ENCODE measurements at regions not wholly inside any gene's neighbourhood (a gene's known extent, or its start where the extent isn't known, plus 50 kb on each side); places are given as distances from the start of the nearest gene placed in this dataset.

DNA sequence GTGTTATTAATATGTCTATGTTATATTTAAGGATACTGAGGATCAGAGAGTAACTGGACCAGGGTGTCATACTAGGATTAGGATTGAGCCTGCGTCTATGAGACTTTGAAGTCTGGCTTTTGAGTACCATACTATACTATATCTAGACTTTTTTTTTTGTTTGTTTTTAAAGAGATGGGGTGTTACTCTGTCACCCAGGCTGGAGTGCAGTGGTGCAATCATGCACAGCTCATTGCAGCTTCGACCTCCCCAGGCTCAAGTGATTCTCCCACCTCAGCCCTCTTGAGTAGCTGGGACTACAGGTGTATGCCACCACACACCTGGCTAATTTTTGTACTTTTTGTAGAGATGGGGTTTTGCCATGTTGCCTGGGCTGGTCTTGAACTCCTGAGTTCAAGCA is 66.2 kb upstream of the MAP4K3 start:
- TF ChIP-seq, protein P1, sequence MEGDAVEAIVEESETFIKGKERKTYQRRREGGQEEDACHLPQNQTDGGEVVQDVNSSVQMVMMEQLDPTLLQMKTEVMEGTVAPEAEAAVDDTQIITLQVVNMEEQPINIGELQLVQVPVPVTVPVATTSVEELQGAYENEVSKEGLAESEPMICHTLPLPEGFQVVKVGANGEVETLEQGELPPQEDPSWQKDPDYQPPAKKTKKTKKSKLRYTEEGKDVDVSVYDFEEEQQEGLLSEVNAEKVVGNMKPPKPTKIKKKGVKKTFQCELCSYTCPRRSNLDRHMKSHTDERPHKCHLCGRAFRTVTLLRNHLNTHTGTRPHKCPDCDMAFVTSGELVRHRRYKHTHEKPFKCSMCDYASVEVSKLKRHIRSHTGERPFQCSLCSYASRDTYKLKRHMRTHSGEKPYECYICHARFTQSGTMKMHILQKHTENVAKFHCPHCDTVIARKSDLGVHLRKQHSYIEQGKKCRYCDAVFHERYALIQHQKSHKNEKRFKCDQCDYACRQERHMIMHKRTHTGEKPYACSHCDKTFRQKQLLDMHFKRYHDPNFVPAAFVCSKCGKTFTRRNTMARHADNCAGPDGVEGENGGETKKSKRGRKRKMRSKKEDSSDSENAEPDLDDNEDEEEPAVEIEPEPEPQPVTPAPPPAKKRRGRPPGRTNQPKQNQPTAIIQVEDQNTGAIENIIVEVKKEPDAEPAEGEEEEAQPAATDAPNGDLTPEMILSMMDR (IDR thresholded peaks at IDR 0.05): no peak
- H3K4me3 Mint-ChIP-seq: no peak overlapping the region
- H3K4me1 Mint-ChIP-seq: no peaks in the 10 kb centered on the region
- H3K36me3 Mint-ChIP-seq (ENCODE audit: low read depth): no peaks in the 10 kb centered on the region
- no peaks in the 10 kb centered on the region for H3K9me3 Mint-ChIP-seq
- no peak for DNase-seq
- peaks cover 4% of the 10 kb centered on the region for H3K27me3 Mint-ChIP-seq (ENCODE audit: low read depth, poor library complexity)
- H3K27ac Mint-ChIP-seq: no peak overlapping the region

DNA sequence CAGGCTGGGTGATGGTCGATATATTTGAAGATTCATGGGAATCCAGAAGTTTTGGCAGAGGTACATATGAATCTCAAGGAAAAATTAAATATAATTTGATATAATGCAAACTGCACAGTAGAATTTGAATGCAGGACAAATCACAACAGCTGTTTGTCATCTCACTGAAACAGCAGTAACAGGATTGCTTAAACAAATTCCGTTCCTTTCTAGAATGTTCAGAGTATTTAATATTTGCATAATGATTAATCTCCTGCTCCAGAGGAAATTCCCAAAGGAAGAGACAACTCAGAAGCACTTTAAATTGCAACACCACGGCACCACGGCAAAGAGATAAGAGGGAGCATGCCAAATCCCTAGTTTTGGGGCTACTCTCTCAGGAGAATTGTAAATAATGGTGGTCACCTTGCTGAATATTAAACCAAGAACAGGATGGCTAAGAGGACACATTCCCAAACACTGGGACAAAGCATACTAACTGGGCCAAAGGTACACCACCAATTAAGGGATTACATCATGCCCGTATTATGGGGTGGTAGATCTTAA is 67.8 kb upstream of the MAP4K3 start:
- peaks cover 4% of the 10 kb centered on the region for H3K27me3 Mint-ChIP-seq (ENCODE audit: low read depth, poor library complexity)
- no peak for DNase-seq
- no peaks in the 10 kb centered on the region for H3K4me1 Mint-ChIP-seq
- no peaks in the 10 kb centered on the region for H3K9me3 Mint-ChIP-seq
- H3K36me3 Mint-ChIP-seq (ENCODE audit: low read depth): no peaks in the 10 kb centered on the region
- TF ChIP-seq, protein P1 (IDR thresholded peaks at IDR 0.05): no peak
- no peak overlapping the region for H3K4me3 Mint-ChIP-seq
- no peak overlapping the region for H3K27ac Mint-ChIP-seq

DNA sequence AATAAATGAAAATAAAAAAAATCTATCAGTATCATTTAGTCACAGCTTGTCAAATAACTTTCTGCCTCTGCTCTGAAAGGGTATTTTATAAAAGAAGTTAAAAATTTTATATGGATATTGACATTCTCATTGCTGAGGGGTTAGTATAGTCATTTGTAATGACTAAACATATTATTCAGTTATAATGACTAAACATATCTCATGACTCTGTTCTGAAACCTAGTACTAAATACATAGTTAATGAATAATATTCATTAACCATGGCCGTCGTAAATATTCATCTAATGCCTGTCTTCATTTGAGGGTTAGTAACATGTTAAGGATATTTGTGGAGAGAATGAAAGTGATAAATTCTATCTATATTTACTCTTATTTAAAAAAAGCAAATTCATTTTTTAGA is 69.1 kb upstream of the MAP4K3 start:
- Mint-ChIP-seq H3K27ac (no peak overlapping the region), H3K4me1 (no peaks in the 10 kb centered on the region), H3K4me3 (no peak overlapping the region), H3K36me3 (ENCODE audit: low read depth) (no peaks in the 10 kb centered on the region), H3K27me3 (ENCODE audit: low read depth, poor library complexity) (peaks cover 4% of the 10 kb centered on the region), H3K9me3 (no peaks in the 10 kb centered on the region)
- DNase-seq: no peak
- TF ChIP-seq, protein P1 (IDR thresholded peaks at IDR 0.05): no peak

DNA sequence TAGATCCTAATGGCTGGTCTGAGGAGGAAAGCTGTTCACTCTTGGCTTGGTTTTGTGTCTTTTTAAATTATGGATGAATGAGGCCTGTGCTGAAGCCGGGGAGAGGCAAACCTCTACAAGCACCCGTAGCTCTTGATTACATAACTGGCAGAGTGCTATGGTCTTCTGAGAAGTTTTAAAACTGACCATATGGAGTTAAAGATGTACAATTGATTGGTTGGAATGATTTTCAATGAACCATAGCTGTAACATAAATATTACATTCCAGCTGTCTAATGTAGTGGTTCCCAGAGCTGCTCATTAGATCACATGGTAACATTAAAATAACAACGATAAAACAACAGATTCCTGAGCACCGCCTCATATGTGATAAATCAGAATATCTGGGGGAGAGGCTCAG is 71.1 kb upstream of the MAP4K3 start:
- H3K4me3 Mint-ChIP-seq: no peak overlapping the region

DNA sequence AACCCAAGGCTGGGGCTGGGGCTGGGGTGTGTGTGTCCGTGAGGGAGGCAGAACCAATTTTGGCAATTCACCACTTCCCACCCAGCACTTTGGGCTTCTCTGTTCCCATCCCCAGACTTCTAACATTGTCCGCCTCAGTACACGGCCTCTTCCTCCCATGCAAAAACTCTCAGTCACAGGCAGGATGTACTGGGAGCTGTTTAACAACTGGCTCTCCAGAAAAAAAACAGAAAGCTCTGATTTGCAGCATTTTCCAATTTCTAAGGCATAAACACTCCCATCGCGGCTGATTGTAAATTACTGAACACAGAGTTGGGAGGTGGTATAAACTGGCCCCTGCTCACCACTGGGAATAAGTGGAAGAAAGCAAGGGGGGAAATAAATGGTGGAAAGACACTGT is 73.1 kb upstream of the MAP4K3 start:
- no peak for DNase-seq
- TF ChIP-seq, protein P1 (IDR thresholded peaks at IDR 0.05): no peak
- H3K36me3 Mint-ChIP-seq (ENCODE audit: low read depth): no peaks in the 10 kb centered on the region
- no peaks in the 10 kb centered on the region for H3K9me3 Mint-ChIP-seq
- H3K27ac Mint-ChIP-seq: no peak overlapping the region
- H3K4me1 Mint-ChIP-seq: peaks cover 28% of the 10 kb centered on the region
- H3K27me3 Mint-ChIP-seq (ENCODE audit: low read depth, poor library complexity): peaks cover 4% of the 10 kb centered on the region
- no peak overlapping the region for H3K4me3 Mint-ChIP-seq

More for the DNA sequence above, 71.1 kb upstream of the MAP4K3 start:
- H3K36me3 Mint-ChIP-seq (ENCODE audit: low read depth): no peaks in the 10 kb centered on the region
- peaks cover 17% of the 10 kb centered on the region for H3K4me1 Mint-ChIP-seq
- no peak overlapping the region for H3K27ac Mint-ChIP-seq
- TF ChIP-seq, protein P1 (IDR thresholded peaks at IDR 0.05): no peak
- no peaks in the 10 kb centered on the region for H3K9me3 Mint-ChIP-seq
- DNase-seq: no peak
- H3K27me3 Mint-ChIP-seq (ENCODE audit: low read depth, poor library complexity): peaks cover 4% of the 10 kb centered on the region

DNA sequence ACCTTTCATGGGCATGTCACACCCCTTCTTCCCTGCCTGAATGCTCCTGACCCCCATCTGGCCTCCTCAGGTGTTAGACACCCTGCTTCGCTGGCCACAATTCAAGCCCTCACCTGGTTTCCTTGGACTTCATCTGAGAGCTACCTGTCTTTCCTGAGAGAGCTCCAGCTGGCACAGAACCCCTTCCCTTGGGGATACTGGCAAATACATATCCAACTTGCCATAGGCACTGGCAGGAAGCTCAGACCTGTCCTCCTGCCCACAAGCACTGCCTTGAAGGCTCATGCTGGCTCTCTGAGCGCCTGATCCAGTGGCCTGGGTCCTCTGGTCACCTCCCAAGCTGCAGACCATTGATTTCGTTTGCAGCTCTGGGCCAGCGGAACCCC is 74.1 kb upstream of the MAP4K3 start:
- TF ChIP-seq, protein P1 (IDR thresholded peaks at IDR 0.05): no peak
- Mint-ChIP-seq H3K9me3 (no peaks in the 10 kb centered on the region), H3K4me1 (peaks cover 38% of the 10 kb centered on the region), H3K36me3 (ENCODE audit: low read depth) (no peaks in the 10 kb centered on the region), H3K27me3 (ENCODE audit: low read depth, poor library complexity) (no peaks in the 10 kb centered on the region), H3K4me3 (no peak overlapping the region), H3K27ac (no peak overlapping the region)
- no peak for DNase-seq

Measured in nephron progenitor cell (in vitro differentiated cells).